Activated CD8-positive, alpha-beta memory T cell treated with anti-CD3 and anti-CD28 coated beads, Interleukin-2, amount 50 U/mL, for 48 hours (primary cell): ENCODE measurements at regions not wholly inside any gene's neighbourhood (a gene's known extent, or its start where the extent isn't known, plus 50 kb on each side); places are given as distances from the start of the nearest gene placed in this dataset.
A peak's percentile ranks its signal among the peaks of the same experiment; 100 is the strongest.
"Not testable (repeated sequence)": the region's sequence is repeated elsewhere in the genome, so short reads cannot be mapped to it uniquely, and the experiment has no call there.

Source experiments
- DNase-seq: peaks from one replicate; pipeline ENCODE4 v3.0.0-alpha.2; 2020

GRCh38 chr1:19024532-19024931, 68.1 kb upstream of the IFFO2 start:
- no peak for DNase-seq

GRCh38 chr1:19023787-19024186, 67.3 kb upstream of the IFFO2 start:
- no peak for DNase-seq

- DNase-seq = no peak
These were observed 65.4 kb upstream of the IFFO2 start for GRCh38 chr1:19021845-19022244.

GRCh38 chr1:19019288-19019687, 62.8 kb upstream of the IFFO2 start:
- not testable (repeated sequence) for DNase-seq

- no peak for DNase-seq
These were observed 59.0 kb upstream of the IFFO2 start for GRCh38 chr1:19015476-19015875.

GRCh38 chr1:19014765-19015164, 58.3 kb upstream of the IFFO2 start:
- peak; percentile 25 for DNase-seq

GRCh38 chr1:19013826-19014548, 57.5 kb upstream of the IFFO2 start:
- DNase-seq = peak; percentile 45

- peak; percentile 50 for DNase-seq
These were observed 55.4 kb upstream of the IFFO2 start for GRCh38 chr1:19011845-19012231.

GRCh38 chr1:19010995-19011844, 54.7 kb upstream of the IFFO2 start:
- peak; percentile 84 for DNase-seq

GRCh38 chr1:19010503-19010902, 54.0 kb upstream of the IFFO2 start:
- DNase-seq = no peak

GRCh38 chr1:19009882-19010321, 53.4 kb upstream of the IFFO2 start:
- peak; percentile 59 for DNase-seq

GRCh38 chr1:19009126-19009881, 52.8 kb upstream of the IFFO2 start:
- DNase-seq = peak; percentile 51

- DNase-seq = peak; percentile 49
These were observed 51.3 kb upstream of the IFFO2 start for GRCh38 chr1:19007491-19008441.

GRCh38 chr1:19006837-19007271, 50.4 kb upstream of the IFFO2 start:
- no peak for DNase-seq
